ENCODE measurements at regions not wholly inside any gene's neighbourhood (a gene's known extent, or its start where the extent isn't known, plus 50 kb on each side); places are given as distances from the start of the nearest gene placed in this dataset.
"Not testable (repeated sequence)": the region's sequence is repeated elsewhere in the genome, so short reads cannot be mapped to it uniquely, and the experiment has no call there.

GRCh38 chr2:75922191-75922590 lies 211.5 kb upstream of the GCFC2 start:
- no peak for DNase-seq (ENCODE audit: low read depth)
- in situ Hi-C loops (cut with HindIII; ENCODE audit: low pct_unique_long_range_greater_than_20kb, low sequenced_read_pairs), result no loop called here

- DNase-seq (ENCODE audit: low read depth), result no peak
- in situ Hi-C loops (cut with HindIII; ENCODE audit: low pct_unique_long_range_greater_than_20kb, low sequenced_read_pairs), result no loop called here
Measured at GRCh38 chr2:75920859-75921551, 210.3 kb upstream of the GCFC2 start.

- no peak for DNase-seq (ENCODE audit: low read depth)
- in situ Hi-C loops (cut with HindIII; ENCODE audit: low pct_unique_long_range_greater_than_20kb, low sequenced_read_pairs), result no loop called here
Measured at GRCh38 chr2:75915851-75916634, 205.3 kb upstream of the GCFC2 start.

- in situ Hi-C loops (cut with HindIII; ENCODE audit: low pct_unique_long_range_greater_than_20kb, low sequenced_read_pairs), result no loop called here
- DNase-seq (ENCODE audit: low read depth), result peak; percentile 18
Measured at GRCh38 chr2:75896779-75897366, 186.2 kb upstream of the GCFC2 start.

GRCh38 chr2:75894170-75894569 lies 183.5 kb upstream of the GCFC2 start:
- in situ Hi-C loops (cut with HindIII; ENCODE audit: low pct_unique_long_range_greater_than_20kb, low sequenced_read_pairs), result no loop called here
- DNase-seq (ENCODE audit: low read depth), result no peak

- in situ Hi-C loops (cut with HindIII; ENCODE audit: low pct_unique_long_range_greater_than_20kb, low sequenced_read_pairs), result no loop called here
- DNase-seq (ENCODE audit: low read depth), result no peak
Measured at GRCh38 chr2:75892490-75892889, 181.8 kb upstream of the GCFC2 start.

- DNase-seq (ENCODE audit: low read depth), result no peak
- in situ Hi-C loops (cut with HindIII; ENCODE audit: low pct_unique_long_range_greater_than_20kb, low sequenced_read_pairs), result no loop called here
Measured at GRCh38 chr2:75882530-75882929, 171.8 kb upstream of the GCFC2 start.

- DNase-seq (ENCODE audit: low read depth); in situ Hi-C loops (cut with HindIII; ENCODE audit: low pct_unique_long_range_greater_than_20kb, low sequenced_read_pairs): not testable (repeated sequence)
Measured at GRCh38 chr2:75875606-75876005, 164.9 kb upstream of the GCFC2 start.

- DNase-seq (ENCODE audit: low read depth); in situ Hi-C loops (cut with HindIII; ENCODE audit: low pct_unique_long_range_greater_than_20kb, low sequenced_read_pairs): not testable (repeated sequence)
Measured at GRCh38 chr2:75871762-75872614, 161.3 kb upstream of the GCFC2 start.

GRCh38 chr2:75870651-75871137 lies 160.0 kb upstream of the GCFC2 start:
- no peak for DNase-seq (ENCODE audit: low read depth)
- in situ Hi-C loops (cut with HindIII; ENCODE audit: low pct_unique_long_range_greater_than_20kb, low sequenced_read_pairs), result no loop called here

- in situ Hi-C loops (cut with HindIII; ENCODE audit: low pct_unique_long_range_greater_than_20kb, low sequenced_read_pairs), result no loop called here
- DNase-seq (ENCODE audit: low read depth), result no peak
Measured at GRCh38 chr2:75870133-75870532, 159.4 kb upstream of the GCFC2 start.

GRCh38 chr2:75865702-75866101 lies 155.0 kb upstream of the GCFC2 start:
- DNase-seq (ENCODE audit: low read depth), result no peak
- in situ Hi-C loops (cut with HindIII; ENCODE audit: low pct_unique_long_range_greater_than_20kb, low sequenced_read_pairs), result no loop called here

GRCh38 chr2:75865083-75865482 lies 154.4 kb upstream of the GCFC2 start:
- DNase-seq (ENCODE audit: low read depth), result no peak
- in situ Hi-C loops (cut with HindIII; ENCODE audit: low pct_unique_long_range_greater_than_20kb, low sequenced_read_pairs), result no loop called here

- in situ Hi-C loops (cut with HindIII; ENCODE audit: low pct_unique_long_range_greater_than_20kb, low sequenced_read_pairs), result no loop called here
- no peak for DNase-seq (ENCODE audit: low read depth)
Measured at GRCh38 chr2:75862547-75862946, 151.8 kb upstream of the GCFC2 start.

- DNase-seq (ENCODE audit: low read depth), result no peak
- in situ Hi-C loops (cut with HindIII; ENCODE audit: low pct_unique_long_range_greater_than_20kb, low sequenced_read_pairs), result no loop called here
Measured at GRCh38 chr2:75853436-75853835, 142.7 kb upstream of the GCFC2 start.

GRCh38 chr2:75852639-75853038 lies 141.9 kb upstream of the GCFC2 start:
- no peak for DNase-seq (ENCODE audit: low read depth)
- in situ Hi-C loops (cut with HindIII; ENCODE audit: low pct_unique_long_range_greater_than_20kb, low sequenced_read_pairs), result no loop called here

- in situ Hi-C loops (cut with HindIII; ENCODE audit: low pct_unique_long_range_greater_than_20kb, low sequenced_read_pairs), result no loop called here
- no peak for DNase-seq (ENCODE audit: low read depth)
Measured at GRCh38 chr2:75846683-75847190, 136.0 kb upstream of the GCFC2 start.

GRCh38 chr2:75844651-75845050 lies 133.9 kb upstream of the GCFC2 start:
- in situ Hi-C loops (cut with HindIII; ENCODE audit: low pct_unique_long_range_greater_than_20kb, low sequenced_read_pairs), result no loop called here
- DNase-seq (ENCODE audit: low read depth), result no peak

Data from Caki2 (cell line).